Endothelial cell (in vitro differentiated cells): ENCODE measurements at regions not wholly inside any gene's neighbourhood (a gene's known extent, or its start where the extent isn't known, plus 50 kb on each side); places are given as distances from the start of the nearest gene placed in this dataset.
"Not testable (repeated sequence)": the region's sequence is repeated elsewhere in the genome, so short reads cannot be mapped to it uniquely, and the experiment has no call there.

Experiments used
- DNase-seq: peaks from one replicate; pipeline ENCODE4 v3.0.0; 2021; ENCODE audit warnings: low spot score
- H3K27ac Mint-ChIP-seq: one replicate; pipeline ENCODE4 v1.8.0; 2021; ENCODE audit warnings: mixed read lengths, inconsistent platforms; ENCODE audit not compliant: unreplicated experiment
- H3K27me3 Mint-ChIP-seq: one replicate; pipeline ENCODE4 v1.8.0; 2021; ENCODE audit warnings: mild to moderate bottlenecking, moderate library complexity, mixed read lengths, inconsistent platforms; ENCODE audit not compliant: unreplicated experiment
- H3K36me3 Mint-ChIP-seq: one replicate; pipeline ENCODE4 v1.8.0; 2021; ENCODE audit warnings: mild to moderate bottlenecking, low read depth, mixed read lengths, inconsistent platforms; ENCODE audit not compliant: unreplicated experiment
- H3K4me1 Mint-ChIP-seq: one replicate; pipeline ENCODE4 v1.8.0; 2021; ENCODE audit warnings: mild to moderate bottlenecking, mixed read lengths, inconsistent platforms; ENCODE audit not compliant: unreplicated experiment
- H3K4me3 Mint-ChIP-seq: one replicate; pipeline ENCODE4 v1.8.0; 2021; ENCODE audit warnings: mild to moderate bottlenecking, mixed read lengths, inconsistent platforms; ENCODE audit not compliant: unreplicated experiment
- H3K9me3 Mint-ChIP-seq: one replicate; pipeline ENCODE4 v1.8.0; 2021; ENCODE audit warnings: mixed read lengths, inconsistent platforms; ENCODE audit not compliant: unreplicated experiment
- CTCF ChIP-seq: fragments of 200-600 bp; sonication (generic); IDR thresholded peaks from one replicate; pipeline ENCODE4 v1.5.0; 2021; ENCODE audit warnings: antibody characterized with exemption; ENCODE audit not compliant: unreplicated experiment

GRCh38 chr10:128579280-128579865 lies 453.1 kb upstream of the MKI67 start:
- peaks cover 28% of the 10 kb centered on the region for H3K4me1 Mint-ChIP-seq
- H3K4me3 Mint-ChIP-seq = no peak overlapping the region
- H3K36me3 Mint-ChIP-seq = no peaks in the 10 kb centered on the region
- DNase-seq = no peak
- no peak for TF ChIP-seq CTCF
- no peak overlapping the region for H3K27ac Mint-ChIP-seq
- H3K9me3 Mint-ChIP-seq = no peaks in the 10 kb centered on the region
- H3K27me3 Mint-ChIP-seq = peaks cover 2% of the 10 kb centered on the region

- Mint-ChIP-seq H3K4me1 (peaks cover 28% of the 10 kb centered on the region), H3K27ac (no peak overlapping the region), H3K9me3 (no peaks in the 10 kb centered on the region), H3K4me3 (no peak overlapping the region), H3K36me3 (no peaks in the 10 kb centered on the region), H3K27me3 (peaks cover 2% of the 10 kb centered on the region)
- DNase-seq = no peak
- no peak for TF ChIP-seq CTCF
Measured at GRCh38 chr10:128579901-128580300, 453.7 kb upstream of the MKI67 start.

- H3K4me3 Mint-ChIP-seq, H3K27ac Mint-ChIP-seq, DNase-seq, H3K27me3 Mint-ChIP-seq, H3K36me3 Mint-ChIP-seq, H3K9me3 Mint-ChIP-seq: not testable (repeated sequence)
- peaks cover 17% of the 10 kb centered on the region for H3K4me1 Mint-ChIP-seq
Measured at GRCh38 chr10:128583125-128583524, 456.9 kb upstream of the MKI67 start.

- not testable (repeated sequence) for H3K4me3 Mint-ChIP-seq, H3K4me1 Mint-ChIP-seq, H3K9me3 Mint-ChIP-seq, H3K27me3 Mint-ChIP-seq, DNase-seq, H3K36me3 Mint-ChIP-seq, H3K27ac Mint-ChIP-seq
Measured at GRCh38 chr10:128586599-128586998, 460.4 kb upstream of the MKI67 start.

- Mint-ChIP-seq H3K36me3 (no peaks in the 10 kb centered on the region), H3K9me3 (no peaks in the 10 kb centered on the region), H3K4me1 (no peaks in the 10 kb centered on the region), H3K4me3 (no peak overlapping the region), H3K27ac (no peak overlapping the region), H3K27me3 (no peaks in the 10 kb centered on the region)
- DNase-seq = no peak
- no peak for TF ChIP-seq CTCF
Measured at GRCh38 chr10:128587689-128588088, 461.5 kb upstream of the MKI67 start.

- Mint-ChIP-seq H3K27ac (no peak overlapping the region), H3K27me3 (no peaks in the 10 kb centered on the region), H3K9me3 (no peaks in the 10 kb centered on the region), H3K36me3 (no peaks in the 10 kb centered on the region), H3K4me3 (no peak overlapping the region), H3K4me1 (no peaks in the 10 kb centered on the region)
- TF ChIP-seq CTCF = no peak
- DNase-seq = no peak
Measured at GRCh38 chr10:128588402-128588801, 462.2 kb upstream of the MKI67 start.
